ENCODE measurements at regions not wholly inside any gene's neighbourhood (a gene's known extent, or its start where the extent isn't known, plus 50 kb on each side); places are given as distances from the start of the nearest gene placed in this dataset.
A peak's percentile ranks its signal among the peaks of the same experiment; 100 is the strongest.

DNA sequence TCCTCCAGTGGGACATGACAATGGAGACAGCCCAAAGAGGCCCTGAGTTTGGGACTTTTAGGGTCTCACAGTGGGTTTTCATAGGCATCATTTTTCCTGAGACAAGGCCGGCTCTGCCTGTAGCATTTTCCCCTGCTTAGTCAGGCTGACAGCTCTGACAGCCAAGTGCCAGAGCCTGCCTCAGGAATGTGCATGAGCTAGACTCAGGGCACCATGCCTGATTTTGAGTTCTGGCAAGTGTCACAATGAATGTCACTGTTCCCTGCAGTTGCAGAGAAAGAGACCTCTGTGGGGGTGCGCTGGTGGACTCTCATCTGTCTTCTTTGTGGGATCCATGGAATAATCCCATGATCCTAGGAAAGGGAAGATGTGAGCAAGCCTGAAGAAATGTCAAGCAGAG lies 343.3 kb upstream of the TSPY4 start:
- no peak for DNase-seq

DNA sequence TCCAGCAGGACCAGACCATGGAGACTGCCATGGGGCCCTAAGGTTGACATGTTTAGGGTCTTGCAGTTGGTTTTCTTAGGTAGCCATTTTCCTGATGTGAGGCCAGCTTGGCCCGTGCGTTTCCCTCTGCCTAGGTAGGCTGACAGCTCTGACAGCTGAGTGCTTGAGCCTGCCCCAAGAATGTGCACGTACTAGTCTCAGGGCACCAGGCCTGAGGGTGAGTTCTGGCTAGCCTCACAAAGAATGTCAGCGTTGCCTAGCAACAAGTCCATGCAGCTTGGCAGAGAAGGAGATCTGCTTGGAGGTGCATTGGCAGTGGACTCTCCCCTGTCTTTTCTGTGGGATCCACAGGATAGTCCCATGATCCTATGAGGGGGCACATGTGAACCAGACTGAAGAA lies 336.0 kb upstream of the TSPY4 start:
- no peak for DNase-seq

DNA sequence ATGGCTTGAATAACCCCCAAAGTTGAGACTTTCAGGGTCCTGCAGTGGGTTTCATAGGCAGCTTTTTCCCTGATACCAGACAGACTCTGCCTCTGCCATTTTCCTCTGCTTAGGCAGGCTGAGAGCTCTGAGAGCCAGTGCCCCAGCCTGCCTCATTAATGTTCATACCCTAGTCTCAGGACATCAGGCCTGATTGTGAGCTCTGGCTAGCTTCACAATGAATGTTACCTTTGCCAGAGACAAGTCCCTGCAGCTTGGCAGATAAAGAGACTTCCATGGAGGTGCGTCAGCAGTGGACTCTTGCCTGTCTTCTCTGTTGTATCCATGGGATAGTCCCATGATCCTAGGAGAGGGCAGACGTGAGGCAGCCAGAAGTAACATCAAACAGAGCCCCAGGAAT lies 333.5 kb upstream of the TSPY4 start:
- no peak for DNase-seq

DNA sequence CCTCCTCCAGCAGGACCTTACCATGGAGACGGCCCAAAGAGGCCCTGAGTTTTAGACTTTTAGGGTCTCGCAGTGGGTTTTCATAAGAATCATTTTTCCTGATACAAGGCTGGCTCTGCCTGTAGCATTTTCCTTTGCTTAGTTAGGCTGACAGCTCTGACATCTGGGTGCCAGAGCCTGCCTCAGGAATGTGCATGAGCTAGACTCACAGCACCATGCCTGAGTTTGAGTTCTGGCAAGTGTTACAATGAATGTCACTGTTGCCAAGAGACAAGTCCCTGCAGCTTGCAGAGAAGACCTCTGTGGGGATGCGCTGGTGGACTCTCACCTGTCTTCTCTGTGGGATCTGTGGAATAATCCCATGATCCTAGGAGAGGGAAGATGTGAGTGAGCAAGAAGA lies 328.6 kb upstream of the TSPY4 start:
- no peak for DNase-seq

DNA sequence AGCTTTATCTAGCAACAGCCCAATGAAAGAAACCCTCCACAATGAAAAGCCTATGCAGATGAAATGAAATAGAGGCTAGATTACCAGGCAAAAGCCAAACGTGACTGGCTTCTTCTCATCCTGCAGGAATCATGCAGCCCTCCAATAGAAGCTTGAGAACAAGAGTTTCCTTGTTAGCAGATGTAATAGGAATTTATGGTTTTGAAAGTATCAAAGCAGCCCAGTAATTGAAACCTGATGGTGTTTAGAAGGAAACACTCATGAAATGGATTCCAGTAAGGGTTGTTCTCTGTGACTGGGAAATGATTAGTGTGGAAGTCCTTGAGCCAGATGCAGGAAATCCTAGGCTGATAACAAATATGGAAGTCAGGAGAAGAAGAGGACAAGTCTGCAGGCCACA lies 320.3 kb upstream of the TSPY4 start:
- no peak for DNase-seq

DNA sequence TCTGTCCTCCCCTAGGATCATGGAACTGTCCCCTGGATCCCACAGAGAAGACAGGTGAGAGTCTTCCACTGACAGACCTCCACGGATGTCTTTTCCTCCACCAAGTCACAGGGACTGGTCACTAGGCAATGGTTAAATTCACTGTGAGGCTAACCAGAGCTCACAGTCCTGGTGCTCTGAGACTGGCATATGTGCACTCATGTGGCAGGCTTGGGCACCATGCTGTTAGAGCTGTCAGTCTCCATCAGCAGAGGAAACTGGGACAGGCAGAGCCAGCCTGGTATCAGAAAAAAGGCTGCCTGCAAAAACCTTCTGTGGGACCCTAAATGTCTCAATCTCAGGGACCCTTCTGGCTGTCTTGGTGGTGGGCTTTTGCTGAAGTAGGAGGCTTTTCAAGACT lies 318.9 kb upstream of the TSPY4 start:
- DNase-seq = no peak

DNA sequence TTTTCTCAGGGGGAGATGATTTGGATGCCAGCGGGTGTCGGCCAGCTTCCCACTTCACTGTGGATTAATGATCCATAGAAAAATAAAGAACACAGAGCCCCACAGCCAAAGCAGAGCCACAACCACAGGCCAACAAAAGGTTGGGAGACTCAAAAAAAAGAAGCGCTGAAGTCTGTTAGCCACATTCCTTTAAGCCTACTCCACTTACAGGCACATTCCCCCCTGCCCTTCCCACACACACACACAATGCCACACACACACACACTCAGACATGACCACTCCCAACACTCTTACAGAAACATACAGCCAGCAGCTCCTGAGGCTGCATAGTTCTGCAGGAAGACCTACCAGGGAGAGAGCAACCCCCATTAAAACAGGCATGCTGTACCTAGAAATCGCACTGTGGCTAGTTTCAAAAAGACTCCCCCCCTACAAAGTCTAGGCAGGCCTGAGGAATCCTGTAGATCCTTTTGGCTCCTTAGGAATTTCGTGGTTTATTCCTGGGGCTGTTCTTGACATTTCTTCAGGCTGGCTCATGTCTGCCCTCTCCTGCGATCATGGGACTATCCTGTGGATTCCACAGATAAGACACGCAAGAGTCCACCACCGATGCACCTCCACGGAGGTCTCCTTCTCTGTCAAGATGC lies 309.4 kb upstream of the TSPY4 start:
- DNase-seq = peak; percentile 73

DNA sequence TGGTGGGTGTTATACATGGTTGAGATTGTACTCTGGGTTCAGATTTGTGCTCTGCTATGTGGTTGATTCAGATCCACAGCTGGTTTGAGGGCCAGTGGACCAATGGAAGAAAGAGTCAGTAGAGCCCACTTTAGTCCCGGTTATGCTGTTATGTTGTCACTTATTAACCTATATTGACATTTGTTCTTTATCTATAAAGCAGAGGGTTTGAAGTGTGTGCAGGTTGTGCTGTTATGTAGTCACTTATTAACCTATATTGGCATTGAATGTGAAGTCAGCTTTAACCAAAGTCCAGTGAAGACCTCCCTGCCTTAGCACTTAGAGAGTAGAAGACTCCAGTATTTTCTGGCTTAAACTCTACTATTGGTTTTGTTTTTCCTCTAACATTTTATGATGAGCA lies 307.3 kb upstream of the TSPY4 start:
- no peak for DNase-seq

DNA sequence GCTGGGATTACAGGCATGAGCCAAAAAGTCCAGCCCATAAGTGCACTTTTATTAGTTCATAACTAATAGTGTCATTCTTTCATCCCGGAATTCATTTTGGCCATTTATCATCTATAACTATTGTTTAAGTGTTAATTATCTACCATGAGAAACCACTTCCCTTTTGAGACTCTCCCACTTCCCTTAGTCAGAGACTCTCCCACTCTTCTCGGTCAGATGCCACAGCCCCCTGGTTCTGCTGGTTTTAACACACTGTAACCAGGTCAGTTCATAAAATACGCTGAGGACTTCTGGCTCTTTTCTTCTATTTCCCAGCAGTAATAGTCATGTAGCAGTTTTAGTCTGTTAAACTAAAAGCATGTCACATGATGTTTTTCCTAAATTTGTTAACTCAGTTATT lies 303.0 kb upstream of the TSPY4 start:
- DNase-seq = peak; percentile 41

DNA sequence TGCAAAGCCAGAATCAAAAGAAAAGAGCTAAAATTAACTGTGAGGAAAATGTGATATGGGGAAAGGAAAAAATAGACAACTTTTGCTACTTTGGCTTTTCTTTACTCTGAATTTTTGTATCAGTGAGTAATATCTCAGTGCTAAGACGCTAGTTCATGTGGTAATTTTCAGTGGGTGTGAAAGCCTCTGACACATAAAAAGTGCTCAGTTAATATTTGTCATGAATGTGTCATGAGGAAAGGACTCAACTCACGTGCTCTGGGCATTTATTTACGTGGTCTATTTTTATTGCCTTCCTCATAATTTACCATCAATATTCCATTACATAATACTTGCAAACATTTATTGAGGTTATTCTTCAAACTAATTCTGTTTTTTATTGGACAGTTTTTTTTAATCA lies 302.0 kb upstream of the TSPY4 start:
- peak; percentile 2 for DNase-seq

DNA sequence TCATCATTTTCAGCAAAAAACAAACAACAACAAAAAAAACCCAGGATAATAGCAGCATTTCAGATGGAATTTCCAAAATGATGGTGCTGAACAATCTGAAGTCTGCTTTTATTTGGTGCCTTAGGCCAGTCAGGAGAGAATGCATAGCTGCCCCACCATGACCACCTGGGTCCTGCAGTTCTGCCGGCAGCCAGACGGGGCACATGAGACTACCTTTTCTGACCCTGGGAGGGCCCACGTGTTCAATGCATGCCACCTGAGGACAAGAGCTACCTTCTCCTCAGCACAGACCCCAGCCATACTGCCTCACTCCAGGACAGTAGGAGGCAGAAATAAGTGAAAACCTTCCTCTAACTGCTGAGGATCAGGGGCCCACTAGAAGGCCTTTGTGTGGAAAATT lies 295.8 kb upstream of the TSPY4 start:
- DNase-seq = no peak

Data from kidney glomerular epithelial cell (primary cell).